IMR-90 (cell line): ENCODE measurements at regions not wholly inside any gene's neighbourhood (a gene's known extent, or its start where the extent isn't known, plus 50 kb on each side); places are given as distances from the start of the nearest gene placed in this dataset.

Experiments used
- ATAC-seq: fragments of 200-7000 bp; cut with Tn5 transposase; 2 replicates; pipeline ENCODE4 v1.9.1; 2020; ENCODE audit warnings: low read depth, mild to moderate bottlenecking, moderate library complexity
- BruUV-seq: library from RNA; stranded (reverse); fragments of 400-500 nt; replicated peaks from 2 replicates; lab custom pipeline; 2021; lab: Mats Ljungman, UMichigan
- CTCF ChIA-PET: fragments of 300-600 bp; formaldehyde crosslinking; extraction: SDS; loops from one replicate; lab custom pipeline; 2021; ENCODE audit warnings: antibody characterized with exemption; lab: Yijun Ruan, JAX
- POLR2A ChIA-PET: fragments of 300-600 bp; sonication (Branson Sonifier 250); formaldehyde crosslinking; loops from one replicate; lab custom pipeline; 2022; ENCODE audit warnings: antibody characterized with exemption; ENCODE audit not compliant: unreplicated experiment; lab: Charles Lee
- DNase-seq: peaks from one replicate; pipeline ENCODE4 v3.0.0; 2013
- H2AFZ ChIP-seq: replicated peaks from 2 replicates; pipeline ENCODE3; 2013; ENCODE audit warnings: low read length, mild to moderate bottlenecking; ENCODE audit not compliant: poor library complexity
- H2AK5ac ChIP-seq: 2 replicates; pipeline ENCODE4 v1.6.1; 2013; ENCODE audit warnings: low read depth, low read length, inconsistent platforms
- H2AK9ac ChIP-seq: replicated peaks from 2 replicates; pipeline ENCODE3; 2013; ENCODE audit warnings: mild to moderate bottlenecking, low read depth, low read length, moderate library complexity; ENCODE audit not compliant: poor library complexity
- H2BK120ac ChIP-seq: 2 replicates; pipeline ENCODE4 v1.6.1; 2013; ENCODE audit warnings: low read depth, low read length, inconsistent platforms
- H2BK15ac ChIP-seq: 3 replicates; pipeline ENCODE4 v1.6.1; 2013; ENCODE audit warnings: low read depth, low read length, inconsistent platforms
- H2BK20ac ChIP-seq: 2 replicates; pipeline ENCODE4 v1.6.1; 2013; ENCODE audit warnings: low read depth, mild to moderate bottlenecking, inconsistent platforms, low read length, moderate library complexity
- H2BK5ac ChIP-seq: 2 replicates; pipeline ENCODE4 v1.6.1; 2013; ENCODE audit warnings: mild to moderate bottlenecking, low read depth, low read length, inconsistent platforms; ENCODE audit not compliant: poor library complexity, severe bottlenecking
- H3K14ac ChIP-seq: replicated peaks from 2 replicates; pipeline ENCODE4 v1.6.1; 2013; ENCODE audit warnings: low read depth, low read length, inconsistent platforms
- H3K18ac ChIP-seq: 2 replicates; pipeline ENCODE4 v1.6.1; 2013; ENCODE audit warnings: low read depth, low read length, control low read depth
- H3K23ac ChIP-seq: 2 replicates; pipeline ENCODE4 v1.6.1; 2013; ENCODE audit warnings: low read depth, low read length, inconsistent platforms
- H3K27ac ChIP-seq: 2 replicates; pipeline ENCODE4 v1.5.1; 2013; ENCODE audit warnings: mild to moderate bottlenecking, control low read depth, low read length; ENCODE audit not compliant: insufficient read depth
- H3K27me3 ChIP-seq: 2 replicates; pipeline ENCODE4 v1.6.1; 2013; ENCODE audit warnings: low read length; ENCODE audit not compliant: control insufficient read depth, insufficient read depth
- H3K36me3 ChIP-seq: 2 replicates; pipeline ENCODE4 v1.6.1; 2013; ENCODE audit warnings: low read length, mixed read lengths; ENCODE audit not compliant: control insufficient read depth, insufficient read depth
- H3K4ac ChIP-seq: 2 replicates; pipeline ENCODE4 v1.6.1; 2013; ENCODE audit warnings: low read depth, low read length, inconsistent platforms
- H3K4me1 ChIP-seq: 2 replicates; pipeline ENCODE4 v1.6.1; 2013; ENCODE audit warnings: low read length, mixed read lengths; ENCODE audit not compliant: control insufficient read depth, insufficient read depth
- H3K4me2 ChIP-seq: 2 replicates; pipeline ENCODE4 v1.6.1; 2013; ENCODE audit warnings: low read depth, mild to moderate bottlenecking, control low read depth, low read length, moderate library complexity
- H3K4me3 ChIP-seq: 2 replicates; pipeline ENCODE4 v1.5.1; 2013; ENCODE audit warnings: low read depth, mild to moderate bottlenecking, control low read depth, low read length, moderate library complexity; ENCODE audit not compliant: insufficient read depth
- H3K56ac ChIP-seq: 2 replicates; pipeline ENCODE4 v1.6.1; 2013; ENCODE audit warnings: low read length, inconsistent platforms; ENCODE audit not compliant: insufficient read depth; ENCODE audit errors: extremely low read depth
- H3K79me1 ChIP-seq, 2 experiments: 2 replicates each; pipeline ENCODE4 v1.6.1; 2013; ENCODE audit warnings: low read length in 2 of 2, inconsistent platforms in 1 of 2, low read depth in 1 of 2
- H3K9ac ChIP-seq: 2 replicates; pipeline ENCODE4 v1.6.1; 2013; ENCODE audit warnings: low read depth, low read length, control low read depth
- H3K9me1 ChIP-seq: 2 replicates; pipeline ENCODE4 v1.6.1; 2013; ENCODE audit warnings: low read length, inconsistent platforms; ENCODE audit not compliant: insufficient read depth
- H3K9me3 ChIP-seq: 2 replicates; pipeline ENCODE4 v1.6.1; 2013; ENCODE audit warnings: low read length; ENCODE audit not compliant: control insufficient read depth, insufficient read depth
- H4K20me1 ChIP-seq: 2 replicates; pipeline ENCODE4 v1.6.1; 2013; ENCODE audit warnings: low read length, inconsistent platforms; ENCODE audit not compliant: insufficient read depth
- H4K5ac ChIP-seq: 2 replicates; pipeline ENCODE4 v1.6.1; 2013; ENCODE audit warnings: mild to moderate bottlenecking, low read depth, low read length, control low read depth
- H4K8ac ChIP-seq, 2 experiments: 2 replicates each; pipeline ENCODE4 v1.6.1; 2013; ENCODE audit warnings: low read depth in 2 of 2, low read length in 2 of 2, control low read depth in 1 of 2, inconsistent platforms in 1 of 2
- H4K91ac ChIP-seq: 2 replicates; pipeline ENCODE4 v1.6.1; 2013; ENCODE audit warnings: low read depth, low read length, inconsistent platforms; ENCODE audit not compliant: insufficient read depth
- CEBPB ChIP-seq: IDR thresholded peaks from 2 replicates; pipeline ENCODE4 v1.6.1; 2012; ENCODE audit warnings: low read depth, low read length, improper control_type of control experiment
- CHD1 ChIP-seq: IDR thresholded peaks from 2 replicates; pipeline ENCODE4 v1.6.1; 2012; ENCODE audit warnings: low read depth, low read length, improper control_type of control experiment
- CTCF ChIP-seq: conservative IDR thresholded peaks from 2 replicates; pipeline ENCODE4 v1.5.1; 2012; ENCODE audit warnings: mild to moderate bottlenecking, low read depth, low read length, improper control_type of control experiment
- FOS ChIP-seq: fragments of 150-350 bp; IDR thresholded peaks from 2 replicates; pipeline ENCODE4 v1.6.1; 2016; ENCODE audit warnings: low read depth, low read length
- MAFK ChIP-seq: IDR thresholded peaks from 2 replicates; pipeline ENCODE4 v1.6.1; 2012; ENCODE audit warnings: low read depth, low read length, improper control_type of control experiment
- MAZ ChIP-seq: IDR thresholded peaks from 2 replicates; pipeline ENCODE4 v1.6.1; 2012; ENCODE audit warnings: low read depth, mild to moderate bottlenecking, low read length, improper control_type of control experiment, moderate library complexity, borderline replicate concordance
- MXI1 ChIP-seq: IDR thresholded peaks from 2 replicates; pipeline ENCODE4 v1.6.1; 2012; ENCODE audit warnings: low read depth, mild to moderate bottlenecking, low read length, moderate library complexity, borderline replicate concordance
- NFE2L2 ChIP-seq: fragments of 150-350 bp; IDR thresholded peaks from 2 replicates; pipeline ENCODE4 v1.6.1; 2016; ENCODE audit warnings: low read depth, mild to moderate bottlenecking, low read length
- POLR2A ChIP-seq: IDR thresholded peaks from 2 replicates; pipeline ENCODE4 v1.6.1; 2012; ENCODE audit warnings: mild to moderate bottlenecking, low read depth, low read length
- RAD21 ChIP-seq: IDR thresholded peaks from 2 replicates; pipeline ENCODE4 v1.6.1; 2012; ENCODE audit warnings: low read length, improper control_type of control experiment
- RCOR1 ChIP-seq: IDR thresholded peaks from 2 replicates; pipeline ENCODE4 v1.6.1; 2012; ENCODE audit warnings: mild to moderate bottlenecking, low read length, improper control_type of control experiment; ENCODE audit not compliant: insufficient replicate concordance
- RFX5 ChIP-seq: IDR thresholded peaks from 2 replicates; pipeline ENCODE4 v1.8.0; 2012; ENCODE audit warnings: low read depth, mild to moderate bottlenecking, low read length, moderate library complexity
- SMC3 ChIP-seq: fragments of 150-350 bp; IDR thresholded peaks from 2 replicates; pipeline ENCODE4 v1.6.1; 2016; ENCODE audit warnings: low read depth, mild to moderate bottlenecking, antibody characterized with exemption, low read length, moderate library complexity
- USF2 ChIP-seq: fragments of 150-350 bp; IDR thresholded peaks from 2 replicates; pipeline ENCODE4 v1.6.1; 2017; ENCODE audit warnings: mild to moderate bottlenecking, antibody characterized with exemption, low read length, low read depth
- WGBS, 2 experiments: methylation state at CpG; one replicate each; pipeline versions ENCODE4 v1.1.5 to v1.1.7; 2013; ENCODE audit warnings: missing lambda C conversion rate in 2 of 2; ENCODE audit not compliant: insufficient read length in 1 of 2; ENCODE audit errors: extremely low coverage in 2 of 2; 5-methylcytosine and 5-hydroxymethylcytosine counted together
- dilution Hi-C: fragments of 300-500 bp; cut with HindIII; formaldehyde crosslinking; loops from one replicate; pipeline ENCODE4 v1.14.3; 2018; ENCODE audit warnings: low sequenced_read_pairs; ENCODE audit not compliant: unreplicated experiment
- in situ Hi-C: fragments of 300-500 bp; cut with MboI; formaldehyde crosslinking; loops from 3 replicates; pipeline ENCODE4 v1.14.3; 2019; ENCODE audit warnings: low sequenced_read_pairs, inconsistent platforms, mixed read lengths
- intact Hi-C: fragments of 100-400 bp; cut with micrococcal nuclease; formaldehyde crosslinking; loops from 2 replicates; pipeline ENCODE4 v1.10.0; 2022
- TF ChIP-seq, protein P1 (sequence below): fragments of 150-350 bp; IDR thresholded peaks from 2 replicates; pipeline ENCODE4 v1.6.1; 2016; ENCODE audit warnings: low read depth, mild to moderate bottlenecking, low read length, moderate library complexity, borderline replicate concordance

DNA sequence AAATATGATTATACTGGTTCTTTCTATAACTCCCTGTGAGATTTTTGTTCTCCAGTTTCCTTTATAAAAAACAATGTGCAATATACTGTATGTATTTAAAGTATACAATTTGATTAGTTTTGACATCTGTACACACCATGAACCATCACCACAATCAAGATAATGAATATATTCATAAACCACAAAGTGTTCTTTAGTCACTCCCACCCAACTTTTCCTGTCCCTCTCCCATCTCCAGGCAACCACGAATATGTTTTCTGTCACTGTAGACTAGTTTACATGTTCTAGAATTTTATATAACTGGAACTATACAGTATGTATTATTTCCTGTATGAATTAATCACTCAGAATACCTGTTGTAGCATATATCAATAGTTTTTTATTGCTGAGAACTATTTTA lies 177.0 kb upstream of the MBNL1 start:
- in situ Hi-C loops, result no loop called here

More for the DNA sequence above, 177.0 kb upstream of the MBNL1 start:
- Histone ChIP-seq H3K14ac (no peak overlapping the region), H3K27me3 (no peaks in the 10 kb centered on the region), H3K4me2 (no peak overlapping the region), H3K56ac (no peak overlapping the region), H3K23ac (no peak overlapping the region), H3K27ac (no peak overlapping the region), H2BK20ac (no peak overlapping the region), H4K8ac (no peak overlapping the region), H4K5ac (no peak overlapping the region), H2AFZ (no peak overlapping the region), H2BK15ac (no peak overlapping the region), H2AK9ac (no peak overlapping the region), H2BK5ac (no peak overlapping the region), H4K20me1 (no peaks in the 10 kb centered on the region), H3K4me3 (no peak overlapping the region), H3K18ac (no peak overlapping the region), H3K4me1 (no peaks in the 10 kb centered on the region), H2AK5ac (no peak overlapping the region), H2BK120ac (no peak overlapping the region), H3K9me1 (no peaks in the 10 kb centered on the region), H3K9me3 (no peaks in the 10 kb centered on the region), H3K4ac (no peak overlapping the region), H3K79me1 (no peaks in the 10 kb centered on the region), H3K36me3 (no peaks in the 10 kb centered on the region), H4K91ac (no peak overlapping the region), H3K9ac (no peak overlapping the region)
- no TSS peak for BruUV-seq
- ChIA-PET POLR2A (no interaction called here), CTCF (interaction anchor here (0.5 kb wide), 1 partner anchor 48 kb away, joined by 4 read pairs; no protein-coding TSS in a partner anchor)
- TF ChIP-seq POLR2A (no peak), RAD21 (no peak), CHD1 (no peak), FOS (no peak), NFE2L2 (no peak), MAFK (no peak), CTCF (no peak), USF2 (no peak), MAZ (no peak), SMC3 (no peak), MXI1 (no peak), RFX5 (no peak), CEBPB (no peak), RCOR1 (no peak)
- TF ChIP-seq, protein P1, sequence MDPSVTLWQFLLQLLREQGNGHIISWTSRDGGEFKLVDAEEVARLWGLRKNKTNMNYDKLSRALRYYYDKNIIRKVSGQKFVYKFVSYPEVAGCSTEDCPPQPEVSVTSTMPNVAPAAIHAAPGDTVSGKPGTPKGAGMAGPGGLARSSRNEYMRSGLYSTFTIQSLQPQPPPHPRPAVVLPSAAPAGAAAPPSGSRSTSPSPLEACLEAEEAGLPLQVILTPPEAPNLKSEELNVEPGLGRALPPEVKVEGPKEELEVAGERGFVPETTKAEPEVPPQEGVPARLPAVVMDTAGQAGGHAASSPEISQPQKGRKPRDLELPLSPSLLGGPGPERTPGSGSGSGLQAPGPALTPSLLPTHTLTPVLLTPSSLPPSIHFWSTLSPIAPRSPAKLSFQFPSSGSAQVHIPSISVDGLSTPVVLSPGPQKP, result no peak
- DNase-seq (no peak), ATAC-seq (no peak)
- intact Hi-C loops (no loop called here), dilution Hi-C loops (no loop called here)
- no CpG with 5 or more reads among the region's 1 CpG for WGBS, 2 experiments
